ENCODE measurements at regions not wholly inside any gene's neighbourhood (a gene's known extent, or its start where the extent isn't known, plus 50 kb on each side); places are given as distances from the start of the nearest gene placed in this dataset.
A peak's percentile ranks its signal among the peaks of the same experiment; 100 is the strongest.
"Not testable (repeated sequence)": the region's sequence is repeated elsewhere in the genome, so short reads cannot be mapped to it uniquely, and the experiment has no call there.

GRCh38 chr6:15915508-15916178 is 213.2 kb upstream of the MYLIP start:
- Histone ChIP-seq H3K4me3 (ENCODE audit: low read length) (no peak overlapping the region), H3K36me3 (ENCODE audit: control insufficient read depth, insufficient read depth, low read length) (no peaks in the 10 kb centered on the region), H3K27ac (ENCODE audit: low read length) (no peak overlapping the region), H3K4me1 (ENCODE audit: control insufficient read depth, insufficient read depth, low read length) (no peaks in the 10 kb centered on the region), H3K27me3 (ENCODE audit: control insufficient read depth, insufficient read depth, low read length) (no peaks in the 10 kb centered on the region), H3K9me3 (ENCODE audit: control insufficient read depth, low read depth, low read length) (no peaks in the 10 kb centered on the region)
- no peak for DNase-seq
- WGBS (ENCODE audit: insufficient coverage, low lambda C conversion rate) = 40% methylated on average over 2 of the region's 8 CpGs

DNA sequence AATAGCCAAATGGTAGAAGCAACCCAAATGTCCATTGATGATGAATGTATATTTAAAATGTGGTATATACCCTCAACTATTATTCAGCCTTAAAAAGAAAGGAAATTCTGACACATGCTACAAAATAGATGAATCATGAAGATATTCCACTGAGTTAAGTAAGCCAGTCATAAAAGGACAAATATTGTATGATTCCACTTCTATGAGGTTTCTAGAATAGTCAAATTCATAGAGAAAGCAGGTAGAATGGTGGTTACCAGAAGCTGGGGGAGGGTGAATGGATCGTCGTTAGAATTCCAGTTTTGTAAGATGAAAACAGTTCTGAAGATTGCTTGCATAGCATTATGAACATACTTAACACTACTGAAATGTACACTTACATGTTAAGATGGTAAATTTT is 214.3 kb upstream of the MYLIP start:
- H3K4me3 ChIP-seq (ENCODE audit: low read length) = no peak overlapping the region
- DNase-seq = no peak
- H3K9me3 ChIP-seq (ENCODE audit: control insufficient read depth, low read depth, low read length) = no peaks in the 10 kb centered on the region
- no peaks in the 10 kb centered on the region for H3K27me3 ChIP-seq (ENCODE audit: control insufficient read depth, insufficient read depth, low read length)
- H3K27ac ChIP-seq (ENCODE audit: low read length) = no peak overlapping the region
- H3K4me1 ChIP-seq (ENCODE audit: control insufficient read depth, insufficient read depth, low read length) = no peaks in the 10 kb centered on the region
- WGBS (ENCODE audit: insufficient coverage, low lambda C conversion rate) = 100% methylated on average over 2 of the region's 2 CpGs
- no peaks in the 10 kb centered on the region for H3K36me3 ChIP-seq (ENCODE audit: control insufficient read depth, insufficient read depth, low read length)

DNA sequence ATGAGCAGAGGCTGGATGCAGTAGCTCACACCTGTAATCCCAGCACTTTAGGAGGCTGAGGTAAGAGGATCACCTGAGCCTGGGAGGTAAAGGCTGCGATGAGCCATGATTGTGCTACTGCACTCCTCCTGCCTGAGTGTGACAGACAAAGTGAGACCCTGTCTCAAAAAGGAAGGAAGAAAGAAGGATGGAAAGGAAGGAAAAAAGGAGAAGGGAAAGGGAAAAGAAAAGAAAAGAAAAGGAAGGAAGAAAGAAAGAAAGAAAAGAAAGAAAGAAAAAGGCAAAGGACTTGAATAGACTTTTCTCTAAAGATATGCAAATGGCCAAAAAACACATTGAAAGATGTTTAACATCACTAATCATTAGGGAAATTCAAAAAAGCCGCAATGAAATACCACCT is 215.3 kb upstream of the MYLIP start:
- Histone ChIP-seq H3K4me1 (ENCODE audit: control insufficient read depth, insufficient read depth, low read length) (peaks cover 2% of the 10 kb centered on the region), H3K27me3 (ENCODE audit: control insufficient read depth, insufficient read depth, low read length) (no peaks in the 10 kb centered on the region), H3K4me3 (ENCODE audit: low read length) (no peak overlapping the region), H3K36me3 (ENCODE audit: control insufficient read depth, insufficient read depth, low read length) (no peaks in the 10 kb centered on the region), H3K27ac (ENCODE audit: low read length) (no peak overlapping the region), H3K9me3 (ENCODE audit: control insufficient read depth, low read depth, low read length) (no peaks in the 10 kb centered on the region)
- no peak for DNase-seq
- 100% methylated on average over 1 of the region's 2 CpGs for WGBS (ENCODE audit: insufficient coverage, low lambda C conversion rate)

GRCh38 chr6:15912505-15913400 is 216.1 kb upstream of the MYLIP start:
- no peaks in the 10 kb centered on the region for H3K9me3 ChIP-seq (ENCODE audit: control insufficient read depth, low read depth, low read length)
- DNase-seq = no peak
- H3K36me3 ChIP-seq (ENCODE audit: control insufficient read depth, insufficient read depth, low read length) = no peaks in the 10 kb centered on the region
- H3K4me3 ChIP-seq (ENCODE audit: low read length) = no peak overlapping the region
- 100% methylated on average over 1 of the region's 9 CpGs for WGBS (ENCODE audit: insufficient coverage, low lambda C conversion rate)
- no peaks in the 10 kb centered on the region for H3K27me3 ChIP-seq (ENCODE audit: control insufficient read depth, insufficient read depth, low read length)
- no peak overlapping the region for H3K27ac ChIP-seq (ENCODE audit: low read length)
- H3K4me1 ChIP-seq (ENCODE audit: control insufficient read depth, insufficient read depth, low read length) = peaks cover 7% of the 10 kb centered on the region

DNA sequence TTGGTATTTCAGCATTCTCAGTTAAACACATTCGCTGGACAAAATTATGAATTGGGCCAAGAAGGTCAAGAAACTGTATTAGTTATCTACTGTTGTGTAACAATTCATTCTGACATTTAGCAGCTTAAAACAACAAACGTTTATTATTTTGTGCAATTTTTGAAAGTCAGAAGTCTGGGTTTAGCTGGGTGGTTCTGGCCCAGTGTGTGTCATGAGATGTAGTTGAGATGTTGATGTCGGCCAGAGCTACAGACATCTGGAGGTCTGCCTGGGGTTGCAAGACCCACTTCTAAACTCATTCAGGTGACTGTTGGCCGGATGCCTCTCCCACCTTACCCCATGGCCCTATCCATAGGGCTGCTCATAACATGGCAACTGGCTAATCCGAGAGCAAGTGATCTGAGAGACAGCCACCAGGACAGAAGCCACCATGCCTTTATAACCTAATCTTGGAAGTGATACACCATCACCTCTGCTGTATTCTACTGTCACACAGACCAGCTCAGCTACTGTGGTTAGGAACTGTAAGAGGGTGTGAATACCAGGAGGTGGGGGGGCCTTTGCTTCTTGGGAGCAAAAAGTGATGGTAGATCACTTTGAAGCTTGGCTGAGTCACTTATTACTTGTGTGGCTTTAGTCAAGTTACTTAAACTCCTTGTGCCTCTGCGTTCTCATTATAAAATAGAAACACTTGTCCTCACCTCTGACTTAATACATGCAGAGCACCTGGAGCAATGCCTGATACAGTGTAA is 217.0 kb upstream of the MYLIP start:
- no peak overlapping the region for H3K27ac ChIP-seq (ENCODE audit: low read length)
- no peaks in the 10 kb centered on the region for H3K27me3 ChIP-seq (ENCODE audit: control insufficient read depth, insufficient read depth, low read length)
- H3K4me1 ChIP-seq (ENCODE audit: control insufficient read depth, insufficient read depth, low read length) = peaks cover 7% of the 10 kb centered on the region
- no peaks in the 10 kb centered on the region for H3K36me3 ChIP-seq (ENCODE audit: control insufficient read depth, insufficient read depth, low read length)
- WGBS (ENCODE audit: insufficient coverage, low lambda C conversion rate) = 100% methylated on average over 2 of the region's 6 CpGs
- H3K9me3 ChIP-seq (ENCODE audit: control insufficient read depth, low read depth, low read length) = no peaks in the 10 kb centered on the region
- DNase-seq = no peak
- no peak overlapping the region for H3K4me3 ChIP-seq (ENCODE audit: low read length)

DNA sequence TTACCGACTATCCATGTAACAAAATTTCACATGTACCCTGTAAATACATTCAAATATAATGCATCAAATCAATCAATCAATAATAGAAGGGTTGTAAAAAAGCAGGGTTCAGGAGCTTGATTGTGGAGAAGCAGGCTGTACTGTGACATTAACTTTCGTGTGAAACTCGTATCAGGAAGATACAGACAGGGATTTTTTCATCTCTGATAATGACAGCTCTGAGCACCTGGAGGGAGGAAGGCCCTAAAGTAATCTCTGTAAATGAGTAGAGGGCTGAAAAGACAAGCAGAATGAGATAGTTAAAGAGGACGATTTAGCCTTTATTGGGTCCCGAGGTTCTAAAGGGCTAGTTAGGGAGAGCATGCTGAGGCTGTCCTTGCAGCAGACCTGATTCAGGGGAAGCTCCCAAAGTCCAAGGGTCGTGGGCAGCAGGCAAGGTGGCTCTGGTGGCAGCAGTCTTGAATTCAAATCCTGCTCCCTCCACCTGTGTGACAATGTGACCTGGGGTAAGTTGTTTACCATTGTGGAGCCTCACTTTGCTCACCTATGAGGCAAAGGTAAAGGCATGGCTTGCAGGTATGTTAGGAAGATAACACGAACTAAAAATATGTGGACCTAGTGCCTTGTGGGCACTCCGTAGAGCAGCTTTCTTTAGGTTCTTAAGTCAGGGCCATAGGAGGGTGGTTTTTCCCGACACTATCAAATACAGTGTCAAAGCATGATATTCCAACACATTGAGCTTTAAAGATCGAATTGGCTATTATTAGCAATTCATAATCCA is 219.4 kb upstream of the MYLIP start:
- no peaks in the 10 kb centered on the region for H3K36me3 ChIP-seq (ENCODE audit: control insufficient read depth, insufficient read depth, low read length)
- peak in 1 of 2 donors; percentile 28 for DNase-seq
- H3K9me3 ChIP-seq (ENCODE audit: control insufficient read depth, low read depth, low read length) = no peaks in the 10 kb centered on the region
- 61% methylated on average over 3 of the region's 10 CpGs for WGBS (ENCODE audit: insufficient coverage, low lambda C conversion rate)
- H3K4me3 ChIP-seq (ENCODE audit: low read length) = no peak overlapping the region
- H3K4me1 ChIP-seq (ENCODE audit: control insufficient read depth, insufficient read depth, low read length) = peaks cover 15% of the 10 kb centered on the region
- H3K27me3 ChIP-seq (ENCODE audit: control insufficient read depth, insufficient read depth, low read length) = no peaks in the 10 kb centered on the region
- H3K27ac ChIP-seq (ENCODE audit: low read length) = no peak overlapping the region

- no peak overlapping the region for H3K4me3 ChIP-seq (ENCODE audit: low read length)
- no peak overlapping the region for H3K27ac ChIP-seq (ENCODE audit: low read length)
- H3K9me3 ChIP-seq (ENCODE audit: control insufficient read depth, low read depth, low read length) = no peaks in the 10 kb centered on the region
- no CpG with 5 or more reads among the region's 5 CpGs for WGBS (ENCODE audit: insufficient coverage, low lambda C conversion rate)
- H3K27me3 ChIP-seq (ENCODE audit: control insufficient read depth, insufficient read depth, low read length) = no peaks in the 10 kb centered on the region
- no peak for DNase-seq
- H3K4me1 ChIP-seq (ENCODE audit: control insufficient read depth, insufficient read depth, low read length) = peaks cover 15% of the 10 kb centered on the region
- H3K36me3 ChIP-seq (ENCODE audit: control insufficient read depth, insufficient read depth, low read length) = no peaks in the 10 kb centered on the region
These were observed 220.0 kb upstream of the MYLIP start for GRCh38 chr6:15908871-15909270.

DNA sequence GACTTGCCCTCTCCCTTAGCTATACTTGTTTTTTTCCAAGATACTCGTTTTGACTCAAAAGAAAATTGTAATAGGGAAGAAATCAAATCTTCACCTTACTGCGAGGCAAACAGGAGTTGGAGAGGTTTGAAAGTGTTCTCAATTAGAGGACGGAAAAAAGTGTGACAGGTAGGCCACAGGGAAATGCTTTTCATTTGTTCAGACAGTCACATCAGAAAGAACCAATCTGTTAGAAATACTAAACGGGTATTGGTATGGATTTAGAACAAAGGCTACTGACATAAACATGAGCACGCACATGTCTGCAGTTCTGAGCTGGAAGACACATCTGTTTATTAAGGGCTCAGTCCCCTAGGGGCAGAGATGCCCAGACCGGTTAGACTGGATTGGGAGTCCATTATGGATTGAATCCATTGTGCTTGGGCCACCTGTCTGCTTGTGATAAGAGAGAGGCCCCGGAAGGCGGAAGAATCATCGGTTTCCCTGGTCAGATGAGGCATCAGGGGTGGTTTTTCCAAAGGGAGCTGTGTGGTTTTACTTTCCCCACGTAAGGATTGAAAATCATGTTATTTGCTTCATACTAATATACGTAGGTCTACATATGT is 220.9 kb upstream of the MYLIP start:
- Histone ChIP-seq H3K4me1 (ENCODE audit: control insufficient read depth, insufficient read depth, low read length) (peaks cover 15% of the 10 kb centered on the region), H3K36me3 (ENCODE audit: control insufficient read depth, insufficient read depth, low read length) (no peaks in the 10 kb centered on the region), H3K27ac (ENCODE audit: low read length) (no peak overlapping the region), H3K27me3 (ENCODE audit: control insufficient read depth, insufficient read depth, low read length) (no peaks in the 10 kb centered on the region), H3K9me3 (ENCODE audit: control insufficient read depth, low read depth, low read length) (no peaks in the 10 kb centered on the region), H3K4me3 (ENCODE audit: low read length) (no peak overlapping the region)
- peak; percentile 75 to 87 for DNase-seq
- 20% methylated on average over 1 of the region's 11 CpGs for WGBS (ENCODE audit: insufficient coverage, low lambda C conversion rate)

DNA sequence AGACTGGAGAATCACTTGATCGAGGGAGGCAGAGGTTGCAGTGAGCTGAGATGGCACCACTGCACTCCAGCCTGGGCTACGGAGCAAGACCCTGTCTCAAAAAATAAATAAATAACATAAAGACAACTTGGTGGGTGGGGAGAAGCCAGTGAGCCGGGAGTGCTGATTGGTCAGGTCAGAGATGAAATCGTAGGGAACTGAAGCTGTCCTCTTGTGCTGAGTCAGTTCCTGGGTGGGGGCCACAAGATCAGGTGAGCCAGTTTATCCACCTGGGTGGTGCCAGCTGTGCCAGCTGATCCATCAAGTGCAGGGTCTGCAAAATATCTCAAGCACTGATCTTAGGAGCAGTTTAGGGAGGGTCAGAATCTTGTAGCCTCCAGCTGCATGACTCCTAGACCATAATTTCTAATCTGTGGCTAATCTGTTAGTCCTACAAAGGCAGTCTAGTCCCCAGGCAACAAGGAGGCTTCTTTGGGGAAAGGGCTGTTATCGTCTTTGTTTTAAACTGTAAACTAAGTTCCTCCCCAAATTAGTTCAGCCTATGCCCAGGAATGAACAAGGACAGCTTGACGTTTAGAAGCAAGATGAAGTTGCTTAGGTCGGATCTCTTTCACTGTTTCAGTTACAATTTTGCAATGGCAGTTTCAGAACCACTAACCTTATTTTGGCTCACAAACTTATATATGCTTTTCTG is 221.5 kb upstream of the MYLIP start:
- H3K9me3 ChIP-seq (ENCODE audit: control insufficient read depth, low read depth, low read length); H3K4me3 ChIP-seq (ENCODE audit: low read length); DNase-seq; H3K27me3 ChIP-seq (ENCODE audit: control insufficient read depth, insufficient read depth, low read length); H3K36me3 ChIP-seq (ENCODE audit: control insufficient read depth, insufficient read depth, low read length); H3K27ac ChIP-seq (ENCODE audit: low read length): not testable (repeated sequence)
- peaks cover 15% of the 10 kb centered on the region for H3K4me1 ChIP-seq (ENCODE audit: control insufficient read depth, insufficient read depth, low read length)
- no CpG with 5 or more reads among the region's 7 CpGs for WGBS (ENCODE audit: insufficient coverage, low lambda C conversion rate)

All from large intestine (tissue), 3 donors.